ENCODE measurements at regions not wholly inside any gene's neighbourhood (a gene's known extent, or its start where the extent isn't known, plus 50 kb on each side); places are given as distances from the start of the nearest gene placed in this dataset.

GRCh38 chr5:28077291-28078240 lies 1039.2 kb upstream of the CDH9 start:
- Histone ChIP-seq H3K9me3 (ENCODE audit: control insufficient read depth in 3 of 3, low read length in 3 of 3) (peaks cover 0 to 4% (median 3%) of the 10 kb centered on the region in 3 donors), H3K4me1 (ENCODE audit: control insufficient read depth in 3 of 3, insufficient read depth in 3 of 3, low read length in 3 of 3) (no peaks in the 10 kb centered on the region), H3K27ac (ENCODE audit: low read depth, low read length) (no peak overlapping the region), H3K36me3 (ENCODE audit: control insufficient read depth in 3 of 3, insufficient read depth in 3 of 3, low read length in 3 of 3) (no peaks in the 10 kb centered on the region), H3K4me3 (ENCODE audit: low read length in 3 of 3) (no peak overlapping the region), H3K27me3 (ENCODE audit: control insufficient read depth in 3 of 3, insufficient read depth in 3 of 3, low read length in 3 of 3) (no peaks in the 10 kb centered on the region), H3K9ac (ENCODE audit: low read depth in 1 of 3, low read length in 3 of 3) (no peak overlapping the region)

GRCh38 chr5:28066856-28067255 lies 1028.5 kb upstream of the CDH9 start:
- Histone ChIP-seq H3K36me3 (ENCODE audit: control insufficient read depth in 3 of 3, insufficient read depth in 3 of 3, low read length in 3 of 3) (no peaks in the 10 kb centered on the region), H3K9me3 (ENCODE audit: control insufficient read depth in 3 of 3, low read length in 3 of 3) (no peaks in the 10 kb centered on the region), H3K27ac (ENCODE audit: low read depth, low read length) (no peak overlapping the region)

GRCh38 chr5:28065656-28066055 lies 1027.3 kb upstream of the CDH9 start:
- Histone ChIP-seq H3K27ac (ENCODE audit: low read depth, low read length) (no peak overlapping the region), H3K9me3 (ENCODE audit: control insufficient read depth in 3 of 3, low read length in 3 of 3) (no peaks in the 10 kb centered on the region), H3K27me3 (ENCODE audit: control insufficient read depth in 3 of 3, insufficient read depth in 3 of 3, low read length in 3 of 3) (no peaks in the 10 kb centered on the region), H3K36me3 (ENCODE audit: control insufficient read depth in 3 of 3, insufficient read depth in 3 of 3, low read length in 3 of 3) (no peaks in the 10 kb centered on the region), H3K4me1 (ENCODE audit: control insufficient read depth in 3 of 3, insufficient read depth in 3 of 3, low read length in 3 of 3) (no peaks in the 10 kb centered on the region), H3K4me3 (ENCODE audit: low read length in 3 of 3) (no peak overlapping the region), H3K9ac (ENCODE audit: low read depth in 1 of 3, low read length in 3 of 3) (no peak overlapping the region)

More at GRCh38 chr5:28066856-28067255, 1028.5 kb upstream of the CDH9 start:
- no peaks in the 10 kb centered on the region for H3K27me3 ChIP-seq (ENCODE audit: control insufficient read depth in 3 of 3, insufficient read depth in 3 of 3, low read length in 3 of 3)
- H3K4me3 ChIP-seq (ENCODE audit: low read length in 3 of 3) = no peak overlapping the region
- H3K4me1 ChIP-seq (ENCODE audit: control insufficient read depth in 3 of 3, insufficient read depth in 3 of 3, low read length in 3 of 3) = no peaks in the 10 kb centered on the region
- no peak overlapping the region for H3K9ac ChIP-seq (ENCODE audit: low read depth in 1 of 3, low read length in 3 of 3)

DNA sequence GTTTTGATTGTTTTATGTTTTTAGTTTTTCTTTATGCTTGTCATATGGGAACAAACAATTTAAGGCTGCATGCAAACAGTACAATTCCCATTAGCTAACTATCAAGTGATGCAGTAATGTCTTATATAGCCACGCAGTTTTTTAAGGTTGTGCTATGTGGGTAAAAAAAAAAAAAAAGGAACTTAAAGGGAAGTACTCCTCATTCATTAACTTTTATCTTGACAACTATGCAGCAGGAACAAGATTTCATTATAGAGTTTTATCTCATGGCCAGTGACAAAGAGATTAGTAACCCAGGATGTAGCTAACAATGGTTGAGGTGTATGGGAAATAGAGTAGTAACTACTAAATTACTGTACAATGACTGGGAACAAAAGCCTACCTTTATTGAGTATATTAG lies 1008.2 kb upstream of the CDH9 start:
- H3K4me1 ChIP-seq (ENCODE audit: control insufficient read depth in 3 of 3, insufficient read depth in 3 of 3, low read length in 3 of 3) = no peaks in the 10 kb centered on the region
- no peak overlapping the region for H3K9ac ChIP-seq (ENCODE audit: low read depth in 1 of 3, low read length in 3 of 3)
- no peaks in the 10 kb centered on the region for H3K9me3 ChIP-seq (ENCODE audit: control insufficient read depth in 3 of 3, low read length in 3 of 3)
- H3K4me3 ChIP-seq (ENCODE audit: low read length in 3 of 3) = no peak overlapping the region
- no peaks in the 10 kb centered on the region for H3K36me3 ChIP-seq (ENCODE audit: control insufficient read depth in 3 of 3, insufficient read depth in 3 of 3, low read length in 3 of 3)
- H3K27ac ChIP-seq (ENCODE audit: low read depth, low read length) = no peak overlapping the region
- H3K27me3 ChIP-seq (ENCODE audit: control insufficient read depth in 3 of 3, insufficient read depth in 3 of 3, low read length in 3 of 3) = no peaks in the 10 kb centered on the region

DNA sequence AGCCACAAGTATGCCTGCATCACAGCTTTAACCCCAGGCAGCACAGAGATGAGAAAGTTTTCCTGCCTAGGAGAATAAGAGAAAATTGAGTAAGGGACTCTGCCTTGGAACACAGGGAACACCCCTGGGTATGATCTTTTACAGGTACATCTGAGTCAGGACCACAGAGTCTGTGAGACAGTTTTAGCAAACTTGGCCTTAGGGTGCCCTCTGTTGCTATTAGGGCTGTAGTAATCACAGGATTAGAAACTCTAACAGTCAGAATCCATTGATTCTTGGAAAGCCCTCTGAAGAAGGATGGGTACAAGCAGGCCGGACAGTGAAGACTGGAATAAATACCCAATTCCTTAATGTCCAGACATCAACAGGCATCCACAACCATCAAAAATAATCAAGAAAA lies 989.5 kb upstream of the CDH9 start:
- Histone ChIP-seq H3K9ac (ENCODE audit: low read depth in 1 of 3, low read length in 3 of 3) (no peak overlapping the region), H3K36me3 (ENCODE audit: control insufficient read depth in 3 of 3, insufficient read depth in 3 of 3, low read length in 3 of 3) (no peaks in the 10 kb centered on the region), H3K27ac (ENCODE audit: low read depth, low read length) (no peak overlapping the region), H3K4me1 (ENCODE audit: control insufficient read depth in 3 of 3, insufficient read depth in 3 of 3, low read length in 3 of 3) (no peaks in the 10 kb centered on the region), H3K4me3 (ENCODE audit: low read length in 3 of 3) (no peak overlapping the region), H3K9me3 (ENCODE audit: control insufficient read depth in 3 of 3, low read length in 3 of 3) (peaks cover 0 to 2% (median 0%) of the 10 kb centered on the region in 3 donors), H3K27me3 (ENCODE audit: control insufficient read depth in 3 of 3, insufficient read depth in 3 of 3, low read length in 3 of 3) (no peaks in the 10 kb centered on the region)

DNA sequence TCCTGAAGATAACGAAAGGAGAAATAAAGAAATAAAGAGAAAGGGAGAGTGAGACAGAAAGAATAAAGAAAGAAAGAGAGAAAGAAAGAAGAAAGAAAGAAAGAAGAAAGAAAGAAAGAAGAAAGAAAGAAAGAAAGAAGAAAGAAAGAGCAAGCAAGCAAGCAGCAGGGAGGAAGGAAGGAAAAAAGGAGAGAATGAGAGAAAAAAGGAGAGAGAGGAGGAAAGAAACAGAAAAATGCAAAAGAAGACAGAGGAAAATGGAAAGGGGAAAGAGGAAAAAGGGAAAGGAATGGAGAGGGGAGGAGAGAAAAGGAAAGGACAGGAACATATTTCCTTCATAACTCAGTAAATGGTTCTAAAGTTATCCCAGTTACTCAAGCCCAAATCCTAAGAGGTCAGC lies 978.8 kb upstream of the CDH9 start:
- Histone ChIP-seq H3K36me3 (ENCODE audit: control insufficient read depth in 3 of 3, insufficient read depth in 3 of 3, low read length in 3 of 3) (no peaks in the 10 kb centered on the region), H3K27me3 (ENCODE audit: control insufficient read depth in 3 of 3, insufficient read depth in 3 of 3, low read length in 3 of 3) (no peaks in the 10 kb centered on the region), H3K4me3 (ENCODE audit: low read length in 3 of 3) (no peak overlapping the region), H3K27ac (ENCODE audit: low read depth, low read length) (no peak overlapping the region), H3K9me3 (ENCODE audit: control insufficient read depth in 3 of 3, low read length in 3 of 3) (peaks cover 0 to 10% (median 8%) of the 10 kb centered on the region in 3 donors), H3K4me1 (ENCODE audit: control insufficient read depth in 3 of 3, insufficient read depth in 3 of 3, low read length in 3 of 3) (no peaks in the 10 kb centered on the region), H3K9ac (ENCODE audit: low read depth in 1 of 3, low read length in 3 of 3) (no peak overlapping the region)

DNA sequence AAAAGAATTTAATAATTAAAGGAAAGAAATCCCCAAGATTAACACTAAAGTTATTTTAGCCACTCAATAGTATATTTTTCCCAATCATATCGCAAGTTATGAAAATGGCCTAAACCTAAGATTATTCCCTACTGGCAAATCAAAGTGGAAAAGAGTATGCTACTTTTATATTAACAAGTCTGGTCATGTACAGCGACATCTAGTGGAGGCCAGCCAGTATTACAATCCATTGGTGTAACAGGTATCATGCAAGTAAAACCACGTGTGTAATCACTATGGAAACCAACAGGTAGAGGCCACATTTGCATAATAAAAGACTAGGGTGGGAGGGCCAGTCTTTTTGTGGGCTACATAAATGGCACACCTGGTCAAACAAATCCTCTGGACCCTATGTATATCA lies 976.4 kb upstream of the CDH9 start:
- Histone ChIP-seq H3K4me1 (ENCODE audit: control insufficient read depth in 3 of 3, insufficient read depth in 3 of 3, low read length in 3 of 3) (no peaks in the 10 kb centered on the region), H3K27ac (ENCODE audit: low read depth, low read length) (no peak overlapping the region), H3K9ac (ENCODE audit: low read depth in 1 of 3, low read length in 3 of 3) (no peak overlapping the region), H3K36me3 (ENCODE audit: control insufficient read depth in 3 of 3, insufficient read depth in 3 of 3, low read length in 3 of 3) (no peaks in the 10 kb centered on the region), H3K27me3 (ENCODE audit: control insufficient read depth in 3 of 3, insufficient read depth in 3 of 3, low read length in 3 of 3) (no peaks in the 10 kb centered on the region), H3K9me3 (ENCODE audit: control insufficient read depth in 3 of 3, low read length in 3 of 3) (peaks cover 0 to 11% (median 10%) of the 10 kb centered on the region in 3 donors), H3K4me3 (ENCODE audit: low read length in 3 of 3) (no peak overlapping the region)

DNA sequence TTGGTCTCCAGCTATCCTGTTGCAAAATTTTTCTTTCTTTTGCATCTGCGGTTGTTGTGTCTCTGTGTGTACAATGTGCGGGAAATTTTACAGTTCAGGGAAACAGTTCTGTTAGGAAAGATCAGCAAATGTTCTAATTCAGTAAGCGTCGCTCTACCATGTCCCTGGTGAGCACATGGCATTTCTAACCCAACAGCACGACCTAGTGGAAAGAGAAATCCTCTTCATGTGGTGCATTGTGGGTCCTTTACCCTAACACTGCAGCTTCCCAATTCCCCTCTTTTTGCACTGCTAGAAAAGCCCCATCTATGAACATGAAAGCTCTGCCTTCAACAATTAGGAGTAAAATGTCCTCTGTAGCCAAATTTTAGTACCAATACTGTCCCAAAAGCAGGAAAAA lies 974.2 kb upstream of the CDH9 start:
- Histone ChIP-seq H3K9me3 (ENCODE audit: control insufficient read depth in 3 of 3, low read length in 3 of 3) (peaks cover 0 to 11% (median 10%) of the 10 kb centered on the region in 3 donors), H3K4me1 (ENCODE audit: control insufficient read depth in 3 of 3, insufficient read depth in 3 of 3, low read length in 3 of 3) (no peaks in the 10 kb centered on the region), H3K9ac (ENCODE audit: low read depth in 1 of 3, low read length in 3 of 3) (no peak overlapping the region)

GRCh38 chr5:28009576-28009975 lies 971.2 kb upstream of the CDH9 start:
- no peaks in the 10 kb centered on the region for H3K4me1 ChIP-seq (ENCODE audit: control insufficient read depth in 3 of 3, insufficient read depth in 3 of 3, low read length in 3 of 3)
- H3K27ac ChIP-seq (ENCODE audit: low read depth, low read length) = no peak overlapping the region
- no peaks in the 10 kb centered on the region for H3K36me3 ChIP-seq (ENCODE audit: control insufficient read depth in 3 of 3, insufficient read depth in 3 of 3, low read length in 3 of 3)
- H3K9me3 ChIP-seq (ENCODE audit: control insufficient read depth in 3 of 3, low read length in 3 of 3) = peaks cover 0 to 11% (median 10%) of the 10 kb centered on the region in 3 donors
- no peaks in the 10 kb centered on the region for H3K27me3 ChIP-seq (ENCODE audit: control insufficient read depth in 3 of 3, insufficient read depth in 3 of 3, low read length in 3 of 3)
- no peak overlapping the region for H3K9ac ChIP-seq (ENCODE audit: low read depth in 1 of 3, low read length in 3 of 3)
- no peak overlapping the region for H3K4me3 ChIP-seq (ENCODE audit: low read length in 3 of 3)

More for the DNA sequence above, 974.2 kb upstream of the CDH9 start:
- H3K4me3 ChIP-seq (ENCODE audit: low read length in 3 of 3) = no peak overlapping the region
- H3K27me3 ChIP-seq (ENCODE audit: control insufficient read depth in 3 of 3, insufficient read depth in 3 of 3, low read length in 3 of 3) = no peaks in the 10 kb centered on the region
- H3K36me3 ChIP-seq (ENCODE audit: control insufficient read depth in 3 of 3, insufficient read depth in 3 of 3, low read length in 3 of 3) = no peaks in the 10 kb centered on the region
- no peak overlapping the region for H3K27ac ChIP-seq (ENCODE audit: low read depth, low read length)

- no peaks in the 10 kb centered on the region for H3K4me1 ChIP-seq (ENCODE audit: control insufficient read depth in 3 of 3, insufficient read depth in 3 of 3, low read length in 3 of 3)
- no peak overlapping the region for H3K27ac ChIP-seq (ENCODE audit: low read depth, low read length)
- H3K9ac ChIP-seq (ENCODE audit: low read depth in 1 of 3, low read length in 3 of 3) = no peak overlapping the region
- H3K9me3 ChIP-seq (ENCODE audit: control insufficient read depth in 3 of 3, low read length in 3 of 3) = no peaks in the 10 kb centered on the region
- no peaks in the 10 kb centered on the region for H3K27me3 ChIP-seq (ENCODE audit: control insufficient read depth in 3 of 3, insufficient read depth in 3 of 3, low read length in 3 of 3)
- no peak overlapping the region for H3K4me3 ChIP-seq (ENCODE audit: low read length in 3 of 3)
- H3K36me3 ChIP-seq (ENCODE audit: control insufficient read depth in 3 of 3, insufficient read depth in 3 of 3, low read length in 3 of 3) = no peaks in the 10 kb centered on the region
These were observed 958.3 kb upstream of the CDH9 start for GRCh38 chr5:27996665-27997064.

All from skeletal muscle tissue (tissue), 3 donors.